ENCODE measurements at regions not wholly inside any gene's neighbourhood (a gene's known extent, or its start where the extent isn't known, plus 50 kb on each side); places are given as distances from the start of the nearest gene placed in this dataset.

- no peaks in the 10 kb centered on the region for H3K79me2 ChIP-seq (ENCODE audit: insufficient read depth, low read depth, low read length)
- CTCF ChIA-PET (ENCODE audit: unreplicated experiment) = no interaction called here
- no peak overlapping the region for H2AFZ ChIP-seq (ENCODE audit: low read length)
- H4K20me1 ChIP-seq (ENCODE audit: insufficient read depth, low read length) = no peaks in the 10 kb centered on the region
- no TSS peak for BruUV-seq (replicated peaks)
- H3K4me3 ChIP-seq (ENCODE audit: low read depth, low read length, poor library complexity, severe bottlenecking) = no peak overlapping the region
- H3K4me1 ChIP-seq (ENCODE audit: insufficient read depth, low read length, poor library complexity, severe bottlenecking) = no peaks in the 10 kb centered on the region
- intact Hi-C loops (cut with micrococcal nuclease; ENCODE audit: unreplicated experiment) = no loop called here
- no peak overlapping the region for H3K27ac ChIP-seq (ENCODE audit: low read depth, low read length, poor library complexity, severe bottlenecking)
- no peak for DNase-seq (ENCODE audit: low spot score)
- no peaks in the 10 kb centered on the region for H3K9me2 ChIP-seq (ENCODE audit: insufficient read depth, low read length)
- POLR2A ChIA-PET = interaction anchor here (0.6 kb wide), 1 partner anchor 10 kb away, joined by 5 read pairs; no protein-coding TSS in a partner anchor
- H3K36me3 ChIP-seq (ENCODE audit: insufficient read depth, low read length) = no peaks in the 10 kb centered on the region
- no peaks in the 10 kb centered on the region for H3K9me3 ChIP-seq (ENCODE audit: low read length)
- no peak overlapping the region for H3K4me2 ChIP-seq (ENCODE audit: low read length)
- TF ChIP-seq CTCF (conservative IDR thresholded peaks at IDR 0.05; ENCODE audit: low read length) (no peak), EZH2phosphoT487 (IDR thresholded peaks at IDR 0.05; ENCODE audit: borderline replicate concordance, low read depth, low read length) (no peak)
Observed at GRCh38 chr5:68504306-68504705, 288.8 kb downstream of the PIK3R1 start.

- Histone ChIP-seq H3K4me3 (ENCODE audit: low read depth, low read length, poor library complexity, severe bottlenecking) (no peak overlapping the region), H3K79me2 (ENCODE audit: insufficient read depth, low read depth, low read length) (no peaks in the 10 kb centered on the region), H3K9me2 (ENCODE audit: insufficient read depth, low read length) (no peaks in the 10 kb centered on the region), H2AFZ (ENCODE audit: low read length) (no peak overlapping the region), H4K20me1 (ENCODE audit: insufficient read depth, low read length) (no peaks in the 10 kb centered on the region), H3K36me3 (ENCODE audit: insufficient read depth, low read length) (no peaks in the 10 kb centered on the region), H3K9me3 (ENCODE audit: low read length) (no peaks in the 10 kb centered on the region), H3K4me2 (ENCODE audit: low read length) (no peak overlapping the region), H3K4me1 (ENCODE audit: insufficient read depth, low read length, poor library complexity, severe bottlenecking) (no peaks in the 10 kb centered on the region), H3K27ac (ENCODE audit: low read depth, low read length, poor library complexity, severe bottlenecking) (no peak overlapping the region)
- ChIA-PET CTCF (ENCODE audit: unreplicated experiment) (no interaction called here), POLR2A (interaction anchor here (0.5 to 0.7 kb wide), 4 partner anchors 56 to 666 kb away, joined by 3 to 5 read pairs (median 4); no protein-coding TSS in a partner anchor)
- intact Hi-C loops (cut with micrococcal nuclease; ENCODE audit: unreplicated experiment) = no loop called here
- no TSS peak for BruUV-seq (replicated peaks)
- DNase-seq (ENCODE audit: low spot score) = no peak
- TF ChIP-seq CTCF (conservative IDR thresholded peaks at IDR 0.05; ENCODE audit: low read length) (no peak), EZH2phosphoT487 (IDR thresholded peaks at IDR 0.05; ENCODE audit: borderline replicate concordance, low read depth, low read length) (no peak)
Observed at GRCh38 chr5:68505917-68506860, 290.6 kb downstream of the PIK3R1 start.

GRCh38 chr5:68515514-68515913, 300.0 kb downstream of the PIK3R1 start:
- Histone ChIP-seq H3K9me3 (ENCODE audit: low read length) (no peaks in the 10 kb centered on the region), H2AFZ (ENCODE audit: low read length) (no peak overlapping the region), H3K36me3 (ENCODE audit: insufficient read depth, low read length) (no peaks in the 10 kb centered on the region), H4K20me1 (ENCODE audit: insufficient read depth, low read length) (no peaks in the 10 kb centered on the region), H3K4me2 (ENCODE audit: low read length) (no peak overlapping the region), H3K9me2 (ENCODE audit: insufficient read depth, low read length) (no peaks in the 10 kb centered on the region), H3K79me2 (ENCODE audit: insufficient read depth, low read depth, low read length) (no peaks in the 10 kb centered on the region), H3K4me1 (ENCODE audit: insufficient read depth, low read length, poor library complexity, severe bottlenecking) (no peaks in the 10 kb centered on the region), H3K4me3 (ENCODE audit: low read depth, low read length, poor library complexity, severe bottlenecking) (no peak overlapping the region), H3K27ac (ENCODE audit: low read depth, low read length, poor library complexity, severe bottlenecking) (no peak overlapping the region)
- TF ChIP-seq EZH2phosphoT487 (IDR thresholded peaks at IDR 0.05; ENCODE audit: borderline replicate concordance, low read depth, low read length) (no peak), CTCF (conservative IDR thresholded peaks at IDR 0.05; ENCODE audit: low read length) (no peak)
- CTCF ChIA-PET (ENCODE audit: unreplicated experiment) = no interaction called here
- POLR2A ChIA-PET = no interaction called here
- no TSS peak for BruUV-seq (replicated peaks)
- DNase-seq (ENCODE audit: low spot score) = no peak
- intact Hi-C loops (cut with micrococcal nuclease; ENCODE audit: unreplicated experiment) = no loop called here
